Tibial nerve (tissue), 4 donors: ENCODE measurements at regions not wholly inside any gene's neighbourhood (a gene's known extent, or its start where the extent isn't known, plus 50 kb on each side); places are given as distances from the start of the nearest gene placed in this dataset.

Experiments
- CTCF ChIP-seq, 5 experiments: fragments of 200-600 bp in 3 of 5; fragments of 450-650 bp in 2 of 5; sonication (generic) in 3 of 5; IDR thresholded peaks; one replicate each; pipeline ENCODE4 v1.5.1; 2016 to 2019; ENCODE audit warnings: antibody characterized with exemption in 5 of 5, mild to moderate bottlenecking in 3 of 5, moderate library complexity in 2 of 5
- EP300 ChIP-seq, 2 donors: sonication (generic); formaldehyde crosslinking; IDR thresholded peaks; one replicate each; pipeline ENCODE4 v1.6.1; 2017; ENCODE audit warnings: antibody characterized with exemption in 2 of 2, mild to moderate bottlenecking in 1 of 2
- POLR2A ChIP-seq, 2 donors: fragments of 450-650 bp; IDR thresholded peaks; one replicate each; pipeline ENCODE4 v1.6.1; 2017; ENCODE audit warnings: antibody characterized with exemption in 2 of 2, mild to moderate bottlenecking in 2 of 2, moderate library complexity in 2 of 2

GRCh38 chr2:58378152-58378551 lies 137.0 kb upstream of the FANCL start:
- TF ChIP-seq CTCF (IDR thresholded peaks at IDR 0.05) (no peak), POLR2A (IDR thresholded peaks at IDR 0.05) (no peak), EP300 (IDR thresholded peaks at IDR 0.05) (no peak)
